Loucy (cell line): ENCODE measurements at regions not wholly inside any gene's neighbourhood (a gene's known extent, or its start where the extent isn't known, plus 50 kb on each side); places are given as distances from the start of the nearest gene placed in this dataset.
A peak's percentile ranks its signal among the peaks of the same experiment; 100 is the strongest.

Experiments
- CTCF ChIP-seq: fragments of 200-600 bp; sonication (generic); conservative IDR thresholded peaks from 2 replicates; pipeline ENCODE4 v1.5.1; 2014; ENCODE audit warnings: mild to moderate bottlenecking, antibody characterized with exemption, low read length
- EZH2phosphoT487 ChIP-seq: fragments of 200-600 bp; IDR thresholded peaks from 2 replicates; pipeline ENCODE4 v1.6.1; 2018; ENCODE audit warnings: antibody characterized with exemption, mild to moderate bottlenecking, moderate library complexity, borderline replicate concordance

GRCh38 chr1:34681480-34682451, 73.1 kb upstream of the GJB5 start:
- TF ChIP-seq CTCF (peak; percentile 84), EZH2phosphoT487 (no peak)
